ENCODE measurements at regions not wholly inside any gene's neighbourhood (a gene's known extent, or its start where the extent isn't known, plus 50 kb on each side); places are given as distances from the start of the nearest gene placed in this dataset.

- TF ChIP-seq POLR2A (IDR thresholded peaks at IDR 0.05; ENCODE audit: low read length) (no peak), GATA1 (IDR thresholded peaks at IDR 0.05; ENCODE audit: low read depth, low read length) (no peak)
These were observed 84.0 kb downstream of the GATA3 start for GRCh38 chr10:8138471-8138870.
